ENCODE measurements at regions not wholly inside any gene's neighbourhood (a gene's known extent, or its start where the extent isn't known, plus 50 kb on each side); places are given as distances from the start of the nearest gene placed in this dataset.

DNA sequence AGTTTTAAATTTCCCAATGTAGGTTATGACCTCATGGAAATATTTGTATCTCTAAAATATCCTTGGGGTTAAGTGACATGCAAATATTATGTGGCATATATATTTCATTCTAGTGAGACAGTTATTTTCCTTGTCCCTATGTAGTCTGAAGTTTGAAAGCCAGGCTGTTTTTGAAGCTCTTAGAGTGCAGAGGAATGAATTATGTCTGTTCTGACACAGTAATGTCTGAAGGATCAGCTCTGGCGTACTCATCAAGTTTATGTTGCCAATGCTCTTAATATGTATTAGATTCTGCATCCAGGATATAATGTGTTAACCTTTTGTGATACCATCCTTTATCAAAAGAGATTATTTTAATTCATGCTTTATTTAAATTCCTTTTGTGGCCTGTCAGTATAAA is 355.8 kb downstream of the PCDH7 start:
- intact Hi-C loops (cut with DNase I; ENCODE audit: low total_unique reads): no loop called here
- WGBS, 5 donors: 0 to 87% (median 2%) methylated on average over 1 of the region's 1 CpG
- no peaks in the 10 kb centered on the region for H3K36me3 ChIP-seq
- no peak overlapping the region for H3K4me3 ChIP-seq
- no peaks in the 10 kb centered on the region for H3K9me3 ChIP-seq
- no peak for DNase-seq
- H3K27me3 ChIP-seq: no peaks in the 10 kb centered on the region
- H3K4me1 ChIP-seq: no peaks in the 10 kb centered on the region
- no peak overlapping the region for H3K27ac ChIP-seq
- TF ChIP-seq POLR2AphosphoS5 (IDR thresholded peaks at IDR 0.05): no peak
- TF ChIP-seq POLR2A (IDR thresholded peaks at IDR 0.05): no peak
- TF ChIP-seq CTCF (IDR thresholded peaks at IDR 0.05): no peak
- no peak for TF ChIP-seq EP300 (IDR thresholded peaks at IDR 0.05)

DNA sequence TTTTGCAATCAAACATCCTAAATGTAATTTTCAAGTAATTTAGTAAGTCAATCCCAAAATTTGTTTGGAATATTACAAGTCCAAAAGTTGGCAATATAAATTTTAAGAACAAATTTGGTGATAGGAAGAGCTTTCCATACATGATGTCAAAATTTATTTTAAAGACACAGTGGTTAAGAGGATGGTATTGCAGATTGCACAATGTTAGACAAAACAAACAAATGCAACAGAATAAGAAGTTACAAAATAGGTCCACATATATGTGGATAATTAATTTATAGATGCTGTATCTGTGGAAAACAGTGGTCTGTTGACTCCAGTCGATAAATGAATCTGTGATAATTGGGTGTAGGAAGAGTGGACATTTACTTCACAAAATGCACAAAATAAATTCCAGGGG is 358.5 kb downstream of the PCDH7 start:
- TF ChIP-seq CTCF (IDR thresholded peaks at IDR 0.05): no peak
- TF ChIP-seq POLR2A (IDR thresholded peaks at IDR 0.05): no peak
- TF ChIP-seq POLR2AphosphoS5 (IDR thresholded peaks at IDR 0.05): no peak
- no peak for TF ChIP-seq EP300 (IDR thresholded peaks at IDR 0.05)
- Histone ChIP-seq H3K27ac (no peak overlapping the region), H3K9me3 (no peaks in the 10 kb centered on the region), H3K4me1 (peaks cover 0 to 3% (median 0%) of the 10 kb centered on the region in 4 donors), H3K27me3 (no peaks in the 10 kb centered on the region), H3K4me3 (no peak overlapping the region), H3K36me3 (no peaks in the 10 kb centered on the region)
- 90 to 100% (median 92%) methylated on average over 1 of the region's 1 CpG for WGBS, 5 donors
- intact Hi-C loops (cut with DNase I; ENCODE audit: low total_unique reads): no loop called here
- no peak for DNase-seq

GRCh38 chr4:31080887-31081286 is 360.7 kb downstream of the PCDH7 start:
- intact Hi-C loops (cut with DNase I; ENCODE audit: low total_unique reads): no loop called here
- 87 to 96% (median 91%) methylated on average over 3 of the region's 3 CpGs for WGBS, 5 donors
- Histone ChIP-seq H3K9me3 (no peaks in the 10 kb centered on the region), H3K4me1 (peaks cover 0 to 16% (median 2%) of the 10 kb centered on the region in 4 donors), H3K36me3 (no peaks in the 10 kb centered on the region), H3K27me3 (no peaks in the 10 kb centered on the region), H3K4me3 (no peak overlapping the region), H3K27ac (no peak overlapping the region)
- TF ChIP-seq POLR2A (IDR thresholded peaks at IDR 0.05): no peak
- no peak for DNase-seq

DNA sequence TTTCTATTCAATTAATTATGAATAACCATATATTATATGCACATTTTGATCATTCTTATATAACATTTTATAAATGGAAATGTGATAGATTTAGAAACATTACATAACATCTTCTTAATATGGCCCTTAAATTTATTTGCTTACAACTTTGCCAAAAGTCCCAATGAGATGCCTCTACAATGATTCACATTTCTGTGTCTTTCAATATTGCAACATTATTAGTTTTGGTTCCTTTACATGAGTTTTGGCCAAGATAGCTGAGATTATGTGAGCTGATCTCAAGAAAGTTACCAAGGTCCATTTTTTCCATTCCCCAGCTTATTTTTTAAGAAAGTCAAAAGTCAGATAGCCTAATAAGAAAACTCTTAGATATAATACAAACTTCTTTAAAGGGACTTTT is 361.2 kb downstream of the PCDH7 start:
- intact Hi-C loops (cut with DNase I; ENCODE audit: low total_unique reads): no loop called here
- TF ChIP-seq EP300 (IDR thresholded peaks at IDR 0.05) (no peak), POLR2AphosphoS5 (IDR thresholded peaks at IDR 0.05) (no peak), POLR2A (IDR thresholded peaks at IDR 0.05) (no peak), CTCF (IDR thresholded peaks at IDR 0.05) (no peak)
- Histone ChIP-seq H3K4me3 (no peak overlapping the region), H3K4me1 (peaks cover 0 to 21% (median 5%) of the 10 kb centered on the region in 4 donors), H3K27ac (no peak overlapping the region), H3K36me3 (no peaks in the 10 kb centered on the region), H3K27me3 (no peaks in the 10 kb centered on the region), H3K9me3 (no peaks in the 10 kb centered on the region)
- no peak for DNase-seq

GRCh38 chr4:31083456-31083855 is 363.3 kb downstream of the PCDH7 start:
- Histone ChIP-seq H3K4me1 (peaks cover 0 to 35% (median 11%) of the 10 kb centered on the region in 4 donors), H3K36me3 (no peaks in the 10 kb centered on the region), H3K4me3 (no peak overlapping the region), H3K27ac (no peak overlapping the region), H3K27me3 (no peaks in the 10 kb centered on the region), H3K9me3 (no peaks in the 10 kb centered on the region)
- no peak for DNase-seq
- intact Hi-C loops (cut with DNase I; ENCODE audit: low total_unique reads): no loop called here
- TF ChIP-seq POLR2A (IDR thresholded peaks at IDR 0.05) (no peak), POLR2AphosphoS5 (IDR thresholded peaks at IDR 0.05) (no peak), EP300 (IDR thresholded peaks at IDR 0.05) (no peak), CTCF (IDR thresholded peaks at IDR 0.05) (no peak)
- WGBS, 5 donors: 58 to 79% (median 70%) methylated on average over 3 of the region's 3 CpGs

All from stomach (tissue), 8 donors.